Left forelimb (tissue), 1 donor: ENCODE measurements at regions not wholly inside any gene's neighbourhood (a gene's known extent, or its start where the extent isn't known, plus 50 kb on each side); places are given as distances from the start of the nearest gene placed in this dataset.

ENCODE experiments used
- DNase-seq: peaks from one replicate; pipeline ENCODE4 v3.0.0-alpha.2; 2018; ENCODE audit warnings: low spot score

GRCh38 chr3:66751842-66752241 is 246.3 kb upstream of the KBTBD8 start:
- DNase-seq: no peak

GRCh38 chr3:66753670-66754069 is 244.4 kb upstream of the KBTBD8 start:
- no peak for DNase-seq

- DNase-seq: no peak
Measured at GRCh38 chr3:66754613-66755012, 243.5 kb upstream of the KBTBD8 start.

GRCh38 chr3:66755924-66756323 is 242.2 kb upstream of the KBTBD8 start:
- DNase-seq: no peak

- DNase-seq: no peak
Measured at GRCh38 chr3:66756468-66757036, 241.6 kb upstream of the KBTBD8 start.

- no peak for DNase-seq
Measured at GRCh38 chr3:66761093-66761780, 236.9 kb upstream of the KBTBD8 start.

- DNase-seq: no peak
Measured at GRCh38 chr3:66762916-66763693, 235.0 kb upstream of the KBTBD8 start.

GRCh38 chr3:66778107-66778506 is 220.0 kb upstream of the KBTBD8 start:
- DNase-seq: no peak

- no peak for DNase-seq
Measured at GRCh38 chr3:66778777-66779176, 219.3 kb upstream of the KBTBD8 start.

GRCh38 chr3:66785191-66785909 is 212.8 kb upstream of the KBTBD8 start:
- DNase-seq: no peak

- no peak for DNase-seq
Measured at GRCh38 chr3:66789580-66790237, 208.4 kb upstream of the KBTBD8 start.

GRCh38 chr3:66792086-66792485 is 206.0 kb upstream of the KBTBD8 start:
- no peak for DNase-seq

- no peak for DNase-seq
Measured at GRCh38 chr3:66795365-66795764, 202.7 kb upstream of the KBTBD8 start.

GRCh38 chr3:66796343-66796742 is 201.8 kb upstream of the KBTBD8 start:
- no peak for DNase-seq

GRCh38 chr3:66797889-66798560 is 200.1 kb upstream of the KBTBD8 start:
- DNase-seq: no peak

GRCh38 chr3:66800941-66801545 is 197.1 kb upstream of the KBTBD8 start:
- no peak for DNase-seq

- no peak for DNase-seq
Measured at GRCh38 chr3:66803206-66803605, 194.9 kb upstream of the KBTBD8 start.

GRCh38 chr3:66803721-66804695 is 194.1 kb upstream of the KBTBD8 start:
- no peak for DNase-seq

GRCh38 chr3:66808891-66809594 is 189.1 kb upstream of the KBTBD8 start:
- DNase-seq: no peak
